ENCODE measurements at regions not wholly inside any gene's neighbourhood (a gene's known extent, or its start where the extent isn't known, plus 50 kb on each side); places are given as distances from the start of the nearest gene placed in this dataset.

DNA sequence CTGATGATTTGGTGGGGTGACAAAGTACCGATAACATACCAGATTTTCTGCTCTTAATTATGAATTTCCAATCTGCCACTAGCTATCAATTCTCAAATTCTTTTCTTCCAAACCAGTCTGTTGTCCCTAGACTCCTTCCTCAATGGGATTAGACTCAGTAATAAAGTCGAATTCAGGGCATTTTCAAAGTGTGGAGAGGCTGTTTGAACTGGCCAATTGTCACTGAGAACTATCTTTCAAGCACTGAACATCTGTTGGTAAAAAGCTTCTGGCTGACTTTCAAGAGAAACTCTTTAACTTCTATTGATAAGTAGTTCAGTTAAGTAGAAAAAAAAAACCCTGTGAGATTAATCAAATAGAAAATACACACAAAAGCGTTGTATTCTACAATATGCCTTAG lies 108.9 kb downstream of the SAMD9 start:
- TF ChIP-seq POLR2AphosphoS5 (IDR thresholded peaks at IDR 0.05; ENCODE audit: low read depth, low read length) (no peak), RCOR1 (IDR thresholded peaks at IDR 0.05; ENCODE audit: low read length) (no peak), CHD2 (IDR thresholded peaks at IDR 0.05; ENCODE audit: low read length, partially characterized antibody) (no peak), CTCF (IDR thresholded peaks at IDR 0.05) (no peak), MXI1 (IDR thresholded peaks at IDR 0.05; ENCODE audit: low read depth, low read length) (no peak), ELF1 (IDR thresholded peaks at IDR 0.05) (no peak), SMC3 (IDR thresholded peaks at IDR 0.05; ENCODE audit: low read depth, low read length) (no peak), REST (IDR thresholded peaks at IDR 0.05; ENCODE audit: low read depth, low read length) (no peak), EP300 (IDR thresholded peaks at IDR 0.05; ENCODE audit: borderline replicate concordance in 1 of 2, low read depth in 1 of 2, low read length in 1 of 2) (no peak), RAD21 (IDR thresholded peaks at IDR 0.05; ENCODE audit: low read length) (no peak), TEAD4 (IDR thresholded peaks at IDR 0.05; ENCODE audit: borderline replicate concordance, insufficient read depth) (no peak), EZH2phosphoT487 (IDR thresholded peaks at IDR 0.05; ENCODE audit: borderline replicate concordance, low read depth) (no peak), JUND (IDR thresholded peaks at IDR 0.05) (no peak), PBX3 (IDR thresholded peaks at IDR 0.05) (no peak)

Measured in SK-N-SH (cell line).